Esophagus squamous epithelium (tissue), 5 donors: ENCODE measurements at regions not wholly inside any gene's neighbourhood (a gene's known extent, or its start where the extent isn't known, plus 50 kb on each side); places are given as distances from the start of the nearest gene placed in this dataset.
"Not testable (repeated sequence)": the region's sequence is repeated elsewhere in the genome, so short reads cannot be mapped to it uniquely, and the experiment has no call there.

Experiments
- DNase-seq: peaks from one replicate; lab custom pipeline; 2025; lab: John Stamatoyannopoulos, UW
- H3K27ac ChIP-seq, 4 donors: fragments of 200-600 bp; sonication (generic); one replicate each; pipeline ENCODE4 v1.5.1; 2016 to 2019; ENCODE audit warnings: mild to moderate bottlenecking in 1 of 4
- H3K27me3 ChIP-seq, 4 donors: fragments of 200-600 bp; sonication (generic); 1 replicate in 3 of 4; 2 replicates in 1 of 4; pipeline versions ENCODE4 v1.5.1 to v1.6.0; 2017 to 2021; ENCODE audit warnings: antibody characterized with exemption in 1 of 4
- H3K36me3 ChIP-seq, 3 donors: fragments of 200-600 bp; sonication (generic); one replicate each; pipeline ENCODE4 v1.5.1; 2016 to 2019
- H3K4me1 ChIP-seq, 3 donors: fragments of 200-600 bp; sonication (generic); one replicate each; pipeline ENCODE4 v1.5.1; 2017 to 2019
- H3K4me3 ChIP-seq, 4 donors: fragments of 200-600 bp; sonication (generic); 1 replicate in 3 of 4; 2 replicates in 1 of 4; pipeline ENCODE4 v1.5.1; 2016 to 2019; ENCODE audit warnings: mild to moderate bottlenecking in 2 of 4, moderate library complexity in 1 of 4
- H3K9me3 ChIP-seq, 3 donors: fragments of 200-600 bp; sonication (generic); one replicate each; pipeline ENCODE4 v1.5.1; 2016 to 2019
- POLR2A ChIP-seq, 4 donors: fragments of 450-650 bp; IDR thresholded peaks; one replicate each; pipeline ENCODE4 v1.6.1; 2017; ENCODE audit warnings: antibody characterized with exemption in 4 of 4, mild to moderate bottlenecking in 4 of 4, moderate library complexity in 3 of 4
- WGBS, 2 donors: methylation state at CpG; one replicate each; pipeline ENCODE4 v1.1.5; 2018; 5-methylcytosine and 5-hydroxymethylcytosine counted together
- intact Hi-C: fragments of 100-400 bp; cut with DNase I; formaldehyde crosslinking; loops from one replicate; pipeline ENCODE4 v1.15.0; 2022
- TF ChIP-seq, protein P1 (sequence below), 6 experiments: fragments of 450-650 bp in 4 of 6; fragments of 200-600 bp in 2 of 6; sonication (generic) in 2 of 6; IDR thresholded peaks; one replicate each; pipeline ENCODE4 v1.5.1; 2016 to 2019; ENCODE audit warnings: antibody characterized with exemption in 6 of 6, mild to moderate bottlenecking in 4 of 6, moderate library complexity in 4 of 6
- donor health status: DM: yes; HTN: yes; CAD: no.

DNA sequence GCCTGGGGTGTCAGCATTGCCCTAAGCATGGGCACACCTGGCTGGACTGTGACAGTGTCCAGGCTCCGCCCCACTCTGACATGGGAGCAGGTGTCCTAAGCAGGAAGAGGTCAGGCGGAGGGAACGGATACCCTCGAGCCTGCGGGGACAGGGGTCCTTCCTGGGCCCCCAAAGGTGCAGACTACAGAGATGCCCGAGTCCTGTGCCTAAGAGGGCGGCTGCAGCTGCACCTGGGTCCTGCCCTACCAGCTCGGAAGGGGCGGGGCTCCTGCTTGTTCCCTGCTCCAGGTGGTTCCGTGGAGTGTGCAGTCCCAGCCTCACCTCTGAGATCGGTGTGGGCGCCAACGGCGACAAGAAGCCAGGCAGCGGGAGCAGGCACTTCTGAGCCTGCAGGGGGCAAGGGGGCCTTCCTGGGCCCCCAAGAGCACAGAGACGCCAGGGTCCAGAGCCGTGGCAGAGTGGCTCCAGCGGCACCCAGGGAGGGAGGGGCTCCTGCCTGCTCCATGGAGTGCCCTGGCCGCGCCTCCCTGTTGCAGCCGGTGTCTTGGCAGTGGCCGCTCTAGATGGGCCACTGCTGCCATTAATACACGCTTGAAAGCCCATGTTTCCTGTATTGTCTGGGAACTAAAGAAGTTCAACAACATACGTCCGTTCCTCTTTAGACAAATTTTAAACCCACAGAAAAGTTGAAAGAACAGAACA, 64.5 kb upstream of the CACNA2D1 start:
- H3K4me1 ChIP-seq, result peaks cover 0 to 22% (median 0%) of the 10 kb centered on the region in 3 donors
- H3K4me3 ChIP-seq, result peak overlapping the region in 3 of 4 donors; percentile 31 to 53 (median 35)
- no peak for TF ChIP-seq POLR2A (IDR thresholded peaks at IDR 0.05)
- TF ChIP-seq, protein P1, sequence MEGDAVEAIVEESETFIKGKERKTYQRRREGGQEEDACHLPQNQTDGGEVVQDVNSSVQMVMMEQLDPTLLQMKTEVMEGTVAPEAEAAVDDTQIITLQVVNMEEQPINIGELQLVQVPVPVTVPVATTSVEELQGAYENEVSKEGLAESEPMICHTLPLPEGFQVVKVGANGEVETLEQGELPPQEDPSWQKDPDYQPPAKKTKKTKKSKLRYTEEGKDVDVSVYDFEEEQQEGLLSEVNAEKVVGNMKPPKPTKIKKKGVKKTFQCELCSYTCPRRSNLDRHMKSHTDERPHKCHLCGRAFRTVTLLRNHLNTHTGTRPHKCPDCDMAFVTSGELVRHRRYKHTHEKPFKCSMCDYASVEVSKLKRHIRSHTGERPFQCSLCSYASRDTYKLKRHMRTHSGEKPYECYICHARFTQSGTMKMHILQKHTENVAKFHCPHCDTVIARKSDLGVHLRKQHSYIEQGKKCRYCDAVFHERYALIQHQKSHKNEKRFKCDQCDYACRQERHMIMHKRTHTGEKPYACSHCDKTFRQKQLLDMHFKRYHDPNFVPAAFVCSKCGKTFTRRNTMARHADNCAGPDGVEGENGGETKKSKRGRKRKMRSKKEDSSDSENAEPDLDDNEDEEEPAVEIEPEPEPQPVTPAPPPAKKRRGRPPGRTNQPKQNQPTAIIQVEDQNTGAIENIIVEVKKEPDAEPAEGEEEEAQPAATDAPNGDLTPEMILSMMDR (IDR thresholded peaks at IDR 0.05), result no peak
- no peak for DNase-seq
- WGBS, 2 donors, result 34 to 49% methylated on average over 15 to 18 of the region's 25 CpGs
- H3K27ac ChIP-seq, result no peak overlapping the region
- intact Hi-C loops, result no loop called here
- H3K36me3 ChIP-seq, result no peaks in the 10 kb centered on the region
- H3K27me3 ChIP-seq, result peaks cover 0 to 19% (median 0%) of the 10 kb centered on the region in 4 donors
- H3K9me3 ChIP-seq, result no peaks in the 10 kb centered on the region

DNA sequence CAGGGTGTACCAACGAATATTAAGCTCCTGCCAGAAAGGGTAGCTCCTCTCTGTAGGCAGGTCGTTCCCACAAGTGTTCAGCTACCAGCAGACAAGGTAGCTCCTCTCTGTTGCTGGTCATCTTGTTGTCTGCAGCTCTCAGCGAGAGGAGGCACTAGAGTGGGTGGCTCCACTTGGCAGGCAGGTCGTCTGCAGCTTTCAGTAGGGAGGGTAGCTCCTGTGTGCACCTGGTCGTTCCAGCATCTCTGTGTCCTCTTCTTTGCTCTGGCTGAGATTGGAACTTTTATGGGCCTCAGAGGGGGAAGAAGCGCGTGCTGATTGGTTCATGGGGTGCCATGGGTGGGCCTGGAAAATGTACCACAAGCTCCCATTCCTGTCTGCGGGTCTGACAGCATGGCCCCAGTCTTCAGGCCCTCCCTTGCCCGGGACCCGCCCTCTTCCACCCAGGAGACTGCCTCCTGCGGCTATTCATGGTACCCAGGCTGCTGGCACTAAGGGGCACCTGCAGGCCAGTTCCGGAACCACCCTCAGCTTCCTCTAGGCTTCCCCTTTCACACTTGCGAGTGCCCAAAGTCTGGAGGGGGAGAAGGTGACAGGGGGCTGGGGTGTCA, 63.9 kb upstream of the CACNA2D1 start:
- TF ChIP-seq POLR2A (IDR thresholded peaks at IDR 0.05), result no peak
- TF ChIP-seq, protein P1 (IDR thresholded peaks at IDR 0.05), result no peak
- Histone ChIP-seq H3K36me3 (no peaks in the 10 kb centered on the region), H3K27ac (no peak overlapping the region), H3K27me3 (peaks cover 0 to 15% (median 0%) of the 10 kb centered on the region in 4 donors), H3K4me1 (peaks cover 0 to 22% (median 0%) of the 10 kb centered on the region in 3 donors), H3K9me3 (no peaks in the 10 kb centered on the region), H3K4me3 (no peak overlapping the region)
- WGBS, 2 donors, result 0 to 59% methylated on average over 1 to 7 of the region's 13 CpGs
- intact Hi-C loops, result no loop called here
- no peak for DNase-seq

DNA sequence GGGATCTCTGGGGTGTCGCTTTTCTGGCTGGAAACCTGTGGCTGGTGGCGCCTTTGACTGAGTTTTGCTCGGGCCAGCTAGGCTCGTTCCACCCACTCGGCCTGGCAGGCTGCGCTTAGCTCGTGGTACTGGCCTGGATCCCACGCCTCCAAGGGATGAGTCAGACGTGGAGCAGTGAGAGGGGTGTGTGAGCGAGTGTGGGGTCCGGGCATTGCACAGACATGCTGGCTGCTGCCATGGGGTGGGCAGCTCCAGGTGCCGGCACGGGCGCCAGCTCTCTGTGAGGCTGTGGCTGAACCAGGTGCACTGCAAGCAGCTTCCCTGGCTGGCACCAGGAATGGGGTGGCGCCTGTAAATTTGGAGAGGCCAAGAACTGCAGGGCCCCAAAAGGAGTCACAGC, 63.1 kb upstream of the CACNA2D1 start:
- H3K27ac ChIP-seq, result no peak overlapping the region
- DNase-seq, result no peak
- no peaks in the 10 kb centered on the region for H3K9me3 ChIP-seq
- 31 to 48% methylated on average over 5 to 9 of the region's 15 CpGs for WGBS, 2 donors
- peaks cover 0 to 15% (median 0%) of the 10 kb centered on the region in 4 donors for H3K27me3 ChIP-seq
- intact Hi-C loops, result no loop called here
- peaks cover 0 to 22% (median 0%) of the 10 kb centered on the region in 3 donors for H3K4me1 ChIP-seq
- TF ChIP-seq, protein P1 (IDR thresholded peaks at IDR 0.05), result no peak
- TF ChIP-seq POLR2A (IDR thresholded peaks at IDR 0.05), result no peak
- peak overlapping the region in 1 of 4 donors; percentile 22 for H3K4me3 ChIP-seq
- H3K36me3 ChIP-seq, result no peaks in the 10 kb centered on the region

DNA sequence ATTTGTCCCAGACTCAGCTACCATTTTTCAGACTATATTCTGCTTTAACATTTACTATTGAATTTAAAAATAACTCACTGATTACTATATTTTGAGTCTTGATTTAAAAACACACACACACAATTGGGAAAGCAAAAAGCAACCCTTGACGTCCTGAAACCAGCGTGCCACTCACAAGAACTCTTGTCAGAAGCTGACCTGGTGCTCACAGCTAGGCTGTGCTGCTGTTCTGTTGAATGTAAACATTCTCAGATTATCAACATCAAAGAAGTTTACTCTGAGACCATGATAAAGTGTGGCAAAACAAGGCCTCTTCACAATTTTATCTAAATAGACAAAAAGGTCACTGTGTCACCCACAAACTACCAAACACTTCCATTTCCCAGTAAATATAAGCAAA, 62.6 kb upstream of the CACNA2D1 start:
- Histone ChIP-seq H3K4me1 (peaks cover 0 to 22% (median 0%) of the 10 kb centered on the region in 3 donors), H3K36me3 (no peaks in the 10 kb centered on the region), H3K4me3 (no peak overlapping the region), H3K27me3 (peaks cover 0 to 15% (median 0%) of the 10 kb centered on the region in 4 donors), H3K27ac (no peak overlapping the region), H3K9me3 (no peaks in the 10 kb centered on the region)
- intact Hi-C loops, result no loop called here
- TF ChIP-seq POLR2A (IDR thresholded peaks at IDR 0.05), result no peak
- TF ChIP-seq, protein P1 (IDR thresholded peaks at IDR 0.05), result no peak
- 52 to 67% methylated on average over 2 of the region's 2 CpGs for WGBS, 2 donors
- no peak for DNase-seq

DNA sequence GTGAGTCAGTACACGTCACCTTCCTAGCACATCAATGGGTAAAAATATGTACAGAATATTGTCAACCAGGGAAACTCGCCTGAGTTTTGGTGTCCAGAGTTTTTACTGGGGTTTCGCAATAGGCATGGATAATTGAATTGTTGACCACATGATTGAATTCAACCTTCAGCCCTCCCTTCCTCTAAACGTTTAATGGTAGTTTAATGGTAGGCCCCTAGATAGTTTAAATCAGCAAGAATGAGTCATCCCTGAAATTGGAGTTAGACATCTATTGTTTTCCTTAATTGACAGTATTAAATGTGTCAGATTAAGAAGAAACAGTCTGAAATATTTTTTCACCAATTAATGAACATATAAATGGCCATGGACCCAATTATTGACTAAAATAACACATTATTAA, 57.8 kb upstream of the CACNA2D1 start:
- Histone ChIP-seq H3K27me3 (peaks cover 0 to 2% (median 0%) of the 10 kb centered on the region in 4 donors), H3K36me3 (no peaks in the 10 kb centered on the region), H3K27ac (no peak overlapping the region), H3K4me1 (peaks cover 0 to 2% (median 0%) of the 10 kb centered on the region in 3 donors), H3K4me3 (no peak overlapping the region), H3K9me3 (no peaks in the 10 kb centered on the region)
- intact Hi-C loops, result no loop called here
- no peak for DNase-seq
- no peak for TF ChIP-seq POLR2A (IDR thresholded peaks at IDR 0.05)
- TF ChIP-seq, protein P1 (IDR thresholded peaks at IDR 0.05), result no peak
- 82 to 86% methylated on average over 4 of the region's 4 CpGs for WGBS, 2 donors

DNA sequence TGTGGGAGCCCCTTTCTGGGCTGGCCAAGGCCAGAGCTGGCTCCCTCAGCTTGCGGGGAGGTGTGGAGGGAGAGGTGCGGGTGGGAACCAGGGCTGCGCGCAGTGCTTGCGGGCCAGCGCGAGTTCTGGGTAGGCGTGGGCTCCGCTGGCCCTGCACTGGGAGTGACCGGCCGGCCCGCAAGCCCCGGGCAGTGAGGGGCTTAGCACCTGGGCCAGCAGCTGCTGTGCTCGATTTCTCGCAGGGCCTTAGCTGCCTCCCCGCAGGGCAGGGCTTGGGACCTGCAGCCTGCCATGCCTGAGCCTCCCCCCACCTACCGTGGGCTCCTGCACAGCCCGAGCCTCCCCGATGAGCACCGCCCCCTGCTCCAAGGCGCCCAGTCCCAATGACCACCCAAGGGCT, 56.0 kb upstream of the CACNA2D1 start:
- H3K4me1 ChIP-seq, DNase-seq, H3K4me3 ChIP-seq, H3K27ac ChIP-seq, H3K9me3 ChIP-seq, H3K27me3 ChIP-seq, H3K36me3 ChIP-seq, intact Hi-C loops: not testable (repeated sequence)
- 90% methylated on average over 4 to 9 of the region's 21 CpGs for WGBS, 2 donors
